T-cell (primary cell): ENCODE measurements at regions not wholly inside any gene's neighbourhood (a gene's known extent, or its start where the extent isn't known, plus 50 kb on each side); places are given as distances from the start of the nearest gene placed in this dataset.
A peak's percentile ranks its signal among the peaks of the same experiment; 100 is the strongest.
"Not testable (repeated sequence)": the region's sequence is repeated elsewhere in the genome, so short reads cannot be mapped to it uniquely, and the experiment has no call there.

Source experiments
- ATAC-seq, 4 experiments: fragments of 200-7000 bp in 3 of 4; fragments of 150-1000 bp in 1 of 4; cut with Tn5 transposase; replicated peaks in 1 of 4; 1 replicate in 3 of 4; 2 replicates in 1 of 4; pipeline ENCODE4 v1.10.0; 2021; ENCODE audit warnings: moderate library complexity in 3 of 4, mild to moderate bottlenecking in 2 of 4, moderate number of reproducible peaks in 1 of 4
- CTCF ChIA-PET, 2 donors: fragments of 300-600 bp; sonication (Branson Sonifier 250); formaldehyde crosslinking; loops; one replicate each; lab custom pipeline; 2022; ENCODE audit warnings: antibody characterized with exemption in 2 of 2; lab: Charles Lee
- POLR2A ChIA-PET, 2 donors: fragments of 300-600 bp; sonication (Branson Sonifier 250); formaldehyde crosslinking; loops; one replicate each; lab custom pipeline; 2022; ENCODE audit warnings: antibody characterized with exemption in 2 of 2; lab: Charles Lee
- DNase-seq, 35 experiments: peaks; one replicate each; pipeline versions ENCODE4 v3.0.0 to v3.0.0-alpha.2; 2013 to 2023
- H3K27ac ChIP-seq: one replicate; pipeline ENCODE4 v1.5.1; 2013; ENCODE audit warnings: low read length
- H3K27me3 ChIP-seq, 2 experiments: replicated peaks in 1 of 2; 1 replicate in 1 of 2; 2 replicates in 1 of 2; pipeline versions ENCODE4 v1.6.1 to v1.7.0; 2013; ENCODE audit warnings: low read length in 1 of 2, mixed read lengths in 1 of 2; ENCODE audit not compliant: control insufficient read depth in 2 of 2, insufficient read depth in 2 of 2; ENCODE audit errors: extremely low read depth in 1 of 2
- H3K36me3 ChIP-seq, 2 donors: 1 replicate in 1 of 2; 2 replicates in 1 of 2; pipeline versions ENCODE4 v1.6.1 to v1.7.0; 2013; ENCODE audit warnings: low read length in 1 of 2; ENCODE audit not compliant: control insufficient read depth in 2 of 2, insufficient read depth in 1 of 2; ENCODE audit errors: extremely low read depth in 1 of 2
- H3K4me1 ChIP-seq, 2 experiments: 1 replicate in 1 of 2; 2 replicates in 1 of 2; pipeline versions ENCODE4 v1.6.1 to v1.7.0; 2013; ENCODE audit warnings: low read length in 2 of 2, mixed read lengths in 1 of 2; ENCODE audit not compliant: insufficient read depth in 2 of 2, control insufficient read depth in 1 of 2; ENCODE audit errors: extremely low read depth in 1 of 2
- H3K4me3 ChIP-seq, 2 donors: 1 replicate in 1 of 2; 2 replicates in 1 of 2; pipeline versions ENCODE4 v1.5.1 to v1.7.0; 2013; ENCODE audit warnings: mild to moderate bottlenecking in 2 of 2, low read length in 1 of 2, moderate library complexity in 1 of 2; ENCODE audit not compliant: control insufficient read depth in 1 of 2; ENCODE audit errors: extremely low read depth in 1 of 2
- H3K9me3 ChIP-seq: 2 replicates; pipeline ENCODE4 v1.7.0; 2013
- H3K27ac Mint-ChIP-seq, 2 donors: one replicate each; pipeline ENCODE4 v1.8.0; 2020 to 2021; ENCODE audit warnings: mild to moderate bottlenecking in 2 of 2, mixed read lengths in 2 of 2
- H3K27me3 Mint-ChIP-seq, 2 donors: one replicate each; pipeline ENCODE4 v1.8.0; 2021 to 2022; ENCODE audit warnings: mixed read lengths in 2 of 2
- H3K36me3 Mint-ChIP-seq: one replicate; pipeline ENCODE4 v1.8.0; 2021; ENCODE audit warnings: mixed read lengths
- H3K4me1 Mint-ChIP-seq, 3 donors: one replicate each; pipeline ENCODE4 v1.8.0; 2020 to 2022; ENCODE audit warnings: mixed read lengths in 3 of 3, mild to moderate bottlenecking in 1 of 3
- H3K4me3 Mint-ChIP-seq, 3 donors: one replicate each; pipeline ENCODE4 v1.8.0; 2020 to 2022; ENCODE audit warnings: mild to moderate bottlenecking in 3 of 3, mixed read lengths in 3 of 3, moderate library complexity in 3 of 3
- H3K9me3 Mint-ChIP-seq, 3 donors: one replicate each; pipeline ENCODE4 v1.8.0; 2020 to 2022; ENCODE audit warnings: mixed read lengths in 3 of 3
- WGBS: methylation state at CpG from one replicate; pipeline ENCODE4 v1.1.5; 2013; ENCODE audit warnings: missing lambda C conversion rate; ENCODE audit not compliant: insufficient coverage; 5-methylcytosine and 5-hydroxymethylcytosine counted together

DNA sequence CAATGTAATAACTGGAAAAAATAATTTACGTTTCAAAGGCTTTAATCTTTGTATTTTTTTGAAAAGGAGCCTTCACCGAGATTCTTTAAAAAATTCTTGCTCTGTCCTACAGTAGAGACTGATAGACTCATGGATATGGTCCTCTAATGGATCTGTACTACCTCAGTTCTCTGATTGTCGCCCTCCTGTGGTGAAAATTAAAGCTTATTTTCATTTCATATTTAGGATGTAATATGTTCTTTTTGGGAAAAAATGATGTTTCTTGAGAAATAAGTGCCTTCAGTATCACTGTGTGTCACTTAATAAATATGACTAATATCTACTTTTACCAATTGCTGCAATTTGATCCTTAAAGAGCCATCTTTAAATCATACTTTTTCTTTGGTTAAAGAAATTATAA is 4593.3 kb upstream of the OR11H1 start:
- H3K9me3 ChIP-seq, H3K27me3 ChIP-seq, H3K4me1 Mint-ChIP-seq, H3K4me1 ChIP-seq, DNase-seq, H3K36me3 Mint-ChIP-seq, H3K27ac ChIP-seq, H3K27ac Mint-ChIP-seq, H3K4me3 Mint-ChIP-seq, H3K4me3 ChIP-seq, POLR2A ChIA-PET, H3K27me3 Mint-ChIP-seq, ATAC-seq, H3K36me3 ChIP-seq, CTCF ChIA-PET: not testable (repeated sequence)
- H3K9me3 Mint-ChIP-seq, result peaks cover 10 to 47% (median 43%) of the 10 kb centered on the region in 3 donors
- no CpG with 5 or more reads among the region's 3 CpGs for WGBS

DNA sequence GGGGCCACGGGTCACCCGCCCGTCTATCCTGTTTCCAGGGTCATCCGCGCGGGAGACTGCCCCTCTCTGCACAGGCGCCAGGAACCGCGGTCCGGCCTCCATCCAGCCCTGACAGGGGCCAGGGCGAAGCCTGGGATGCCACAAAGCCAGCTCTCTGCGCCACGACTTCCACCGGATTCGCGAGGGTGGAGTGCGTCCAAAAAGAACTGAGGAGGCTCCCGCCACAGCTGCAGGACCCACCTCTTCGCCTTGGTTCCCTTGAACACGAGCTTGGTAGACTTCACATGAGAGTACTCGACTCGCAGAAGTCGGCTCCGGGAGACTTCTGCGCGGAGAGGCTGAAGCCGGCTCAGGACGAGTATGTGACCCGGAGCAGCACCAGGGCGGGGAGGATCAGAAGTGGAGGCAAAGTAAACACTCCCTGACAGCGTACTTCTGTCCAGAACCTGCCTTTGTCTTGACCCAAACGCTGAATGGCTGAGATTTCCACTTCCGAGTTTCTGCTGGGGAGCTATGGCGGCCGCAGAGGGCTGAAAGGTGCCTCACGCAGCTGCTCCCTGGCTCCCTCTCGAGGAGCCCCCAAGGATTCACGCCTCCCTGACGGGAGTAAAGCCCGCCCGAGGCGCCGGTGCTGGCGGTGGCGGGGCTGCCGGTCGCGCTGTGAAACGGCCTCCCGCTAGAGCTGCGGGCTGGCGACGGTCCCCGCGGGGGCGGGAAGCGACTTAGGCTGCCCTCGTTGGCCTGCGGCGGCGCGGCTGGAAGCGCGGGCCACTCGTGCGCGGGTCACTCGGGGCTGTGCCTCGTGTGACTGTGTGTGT is 4566.7 kb upstream of the OR11H1 start:
- no peak overlapping the region for H3K27ac Mint-ChIP-seq
- CTCF ChIA-PET, result no interaction called here
- DNase-seq, result no peak

DNA sequence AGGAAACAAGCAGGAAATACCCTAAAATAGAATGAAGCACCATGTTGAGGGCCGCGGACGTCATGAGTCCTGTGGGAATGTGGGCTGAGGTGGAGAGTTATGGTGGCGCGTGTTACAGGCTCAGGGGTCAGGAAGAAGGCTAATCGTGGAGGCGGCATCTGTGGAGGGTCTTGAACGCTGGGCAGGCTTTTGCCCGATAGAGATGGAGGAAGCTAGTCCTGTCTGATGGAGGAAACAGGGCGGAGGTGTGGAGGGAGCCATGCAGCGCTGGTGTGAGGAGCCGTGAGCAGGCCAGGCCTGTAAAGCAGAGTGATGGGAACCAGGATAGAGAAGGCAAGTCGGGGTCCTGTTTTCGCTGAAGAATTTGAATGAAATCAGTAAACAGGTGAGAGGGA is 4566.1 kb upstream of the OR11H1 start:
- H3K4me3 ChIP-seq, H3K27me3 Mint-ChIP-seq, POLR2A ChIA-PET, H3K36me3 ChIP-seq, H3K27me3 ChIP-seq, ATAC-seq, H3K9me3 ChIP-seq, H3K27ac ChIP-seq, H3K4me1 ChIP-seq, CTCF ChIA-PET, DNase-seq, H3K4me1 Mint-ChIP-seq, H3K36me3 Mint-ChIP-seq, H3K4me3 Mint-ChIP-seq, H3K27ac Mint-ChIP-seq: not testable (repeated sequence)
- 80% methylated on average over 12 of the region's 14 CpGs for WGBS
- peaks cover 31 to 50% (median 35%) of the 10 kb centered on the region in 3 donors for H3K9me3 Mint-ChIP-seq

More for the DNA sequence above, 4566.7 kb upstream of the OR11H1 start:
- Mint-ChIP-seq H3K9me3 (peaks cover 37 to 54% (median 39%) of the 10 kb centered on the region in 3 donors), H3K36me3 (no peaks in the 10 kb centered on the region), H3K27me3 (no peaks in the 10 kb centered on the region), H3K4me3 (no peak overlapping the region), H3K4me1 (no peaks in the 10 kb centered on the region)
- POLR2A ChIA-PET, result no interaction called here
- H3K27me3 ChIP-seq, result no peaks in the 10 kb centered on the region
- H3K4me3 ChIP-seq, result peak overlapping the region in 1 of 2 donors; percentile 2
- no peak overlapping the region for H3K27ac ChIP-seq
- 77% methylated on average over 69 of the region's 69 CpGs for WGBS
- no peaks in the 10 kb centered on the region for H3K4me1 ChIP-seq
- H3K9me3 ChIP-seq, result peaks cover under 1% of the 10 kb centered on the region
- ATAC-seq, result no peak
- H3K36me3 ChIP-seq, result no peaks in the 10 kb centered on the region
